SK-N-SH (cell line): ENCODE measurements at regions not wholly inside any gene's neighbourhood (a gene's known extent, or its start where the extent isn't known, plus 50 kb on each side); places are given as distances from the start of the nearest gene placed in this dataset.

Experiments
- CTCF ChIA-PET: fragments of 300-600, 350-600 bp; formaldehyde crosslinking; extraction: SDS; loops from one replicate; lab custom pipeline; 2021; lab: Yijun Ruan, JAX
- POLR2A ChIA-PET: fragments of 350-600 bp; sonication (Branson Sonifier 250); formaldehyde crosslinking; extraction: SDS; loops from one replicate; lab custom pipeline; 2020; ENCODE audit warnings: antibody characterized with exemption, inconsistent platforms; lab: Yijun Ruan, JAX
- DNase-seq: peaks from one replicate; pipeline ENCODE4 v3.0.0; 2012
- H2AFZ ChIP-seq: fragments of 200-600 bp; sonication (generic); 2 replicates; pipeline ENCODE4 v1.8.1; 2016; ENCODE audit warnings: antibody characterized with exemption, mild to moderate bottlenecking, low read depth
- H3F3A ChIP-seq: fragments of 200-600 bp; sonication (generic); replicated peaks from 2 replicates; pipeline ENCODE3; 2016; ENCODE audit warnings: antibody characterized with exemption, mild to moderate bottlenecking; ENCODE audit not compliant: insufficient read depth
- H3K27ac ChIP-seq, 2 experiments: fragments of 200-500 bp in 1 of 2; fragments of 200-600 bp in 1 of 2; sonication (Bioruptor generic) in 1 of 2; sonication (generic), shearing (Covaris generic) in 1 of 2; 2 replicates each; pipeline versions ENCODE4 v1.5.1 to v1.6.1; 2014 to 2016; ENCODE audit warnings: low read depth in 2 of 2, inconsistent platforms in 1 of 2, low read length in 1 of 2, mild to moderate bottlenecking in 1 of 2, mixed read lengths in 1 of 2
- H3K27me3 ChIP-seq: fragments of 200-600 bp; sonication (generic), shearing (Covaris generic); 2 replicates; pipeline ENCODE4 v1.6.1; 2016; ENCODE audit warnings: mixed run types; ENCODE audit not compliant: insufficient read depth
- H3K36me3 ChIP-seq, 2 experiments: fragments of 200-500 bp in 1 of 2; fragments of 200-600 bp in 1 of 2; sonication (Bioruptor generic) in 1 of 2; sonication (generic) in 1 of 2; replicated peaks in 1 of 2; 2 replicates each; pipeline versions ENCODE3 to v1.5.1; 2014 to 2016; ENCODE audit warnings: low read length in 1 of 2, mild to moderate bottlenecking in 1 of 2; ENCODE audit not compliant: insufficient read depth in 2 of 2, control insufficient read depth in 1 of 2
- H3K4me1 ChIP-seq, 2 experiments: fragments of 200-500 bp in 1 of 2; fragments of 200-600 bp in 1 of 2; sonication (Bioruptor generic) in 1 of 2; sonication (generic), shearing (Covaris generic) in 1 of 2; 2 replicates each; pipeline versions ENCODE4 v1.5.1 to v1.6.1; 2014 to 2016; ENCODE audit warnings: low read depth in 1 of 2, low read length in 1 of 2, mixed run types in 1 of 2; ENCODE audit not compliant: insufficient read depth in 2 of 2, control insufficient read depth in 1 of 2
- H3K4me2 ChIP-seq: fragments of 200-600 bp; sonication (generic), shearing (Covaris generic); 2 replicates; pipeline ENCODE4 v1.6.1; 2017; ENCODE audit warnings: mixed run types
- H3K4me3 ChIP-seq, 2 experiments: fragments of 200-500 bp in 1 of 2; fragments of 200-600 bp in 1 of 2; sonication (Bioruptor generic) in 1 of 2; sonication (generic), shearing (Covaris generic) in 1 of 2; 2 replicates each; pipeline versions ENCODE4 v1.5.1 to v1.8.1; 2014 to 2016; ENCODE audit warnings: low read depth in 2 of 2, inconsistent platforms in 1 of 2, low read length in 1 of 2, mild to moderate bottlenecking in 1 of 2, mixed read lengths in 1 of 2, moderate library complexity in 1 of 2
- H3K79me2 ChIP-seq: fragments of 200-600 bp; sonication (generic); 2 replicates; pipeline ENCODE4 v1.8.1; 2017; ENCODE audit warnings: mild to moderate bottlenecking; ENCODE audit not compliant: insufficient read depth
- H3K9ac ChIP-seq: fragments of 200-600 bp; sonication (generic); 2 replicates; pipeline ENCODE4 v1.6.1; 2017; ENCODE audit warnings: mixed run types
- H3K9me2 ChIP-seq: fragments of 200-600 bp; sonication (generic); 2 replicates; pipeline ENCODE4 v1.6.1; 2017; ENCODE audit warnings: mixed run types
- H3K9me3 ChIP-seq: fragments of 200-600 bp; sonication (generic); 2 replicates; pipeline ENCODE4 v1.6.1; 2017; ENCODE audit warnings: mixed run types, mild to moderate bottlenecking, moderate library complexity
- H4K20me1 ChIP-seq: fragments of 200-600 bp; sonication (generic); 2 replicates; pipeline ENCODE4 v1.6.1; 2017; ENCODE audit warnings: mild to moderate bottlenecking, mixed run types; ENCODE audit not compliant: insufficient read depth
- ELF1 ChIP-seq: IDR thresholded peaks from 2 replicates; pipeline ENCODE4 v1.4.0; 2012
- EP300 ChIP-seq, 2 experiments: IDR thresholded peaks; 2 replicates each; pipeline versions ENCODE4 v1.4.0 to v1.6.1; 2012; ENCODE audit warnings: borderline replicate concordance in 1 of 2, low read depth in 1 of 2, low read length in 1 of 2
- FOSL2 ChIP-seq: IDR thresholded peaks from 2 replicates; pipeline ENCODE4 v1.4.0; 2012; ENCODE audit warnings: low read depth, mild to moderate bottlenecking, moderate library complexity, borderline replicate concordance
- FOXJ3 ChIP-seq: sonication (generic); formaldehyde crosslinking; IDR thresholded peaks from 2 replicates; pipeline ENCODE4 v1.5.1; 2020; ENCODE audit warnings: mild to moderate bottlenecking, missing genetic modification reagents
- GABPA ChIP-seq: IDR thresholded peaks from 2 replicates; pipeline ENCODE4 v1.4.0; 2012; ENCODE audit warnings: low read depth, mild to moderate bottlenecking
- GATA2 ChIP-seq: sonication (generic); formaldehyde crosslinking; IDR thresholded peaks from 2 replicates; pipeline ENCODE4 v1.5.0; 2020; ENCODE audit warnings: mild to moderate bottlenecking, missing genetic modification reagents
- IRF3 ChIP-seq: fragments of 150-350 bp; IDR thresholded peaks from 2 replicates; pipeline ENCODE4 v1.6.1; 2016; ENCODE audit warnings: mild to moderate bottlenecking, low read depth, low read length
- JUND ChIP-seq: IDR thresholded peaks from 2 replicates; pipeline ENCODE4 v1.4.0; 2012
- MAX ChIP-seq: IDR thresholded peaks from 2 replicates; pipeline ENCODE4 v1.4.0; 2012; ENCODE audit warnings: low read depth
- MEF2A ChIP-seq: IDR thresholded peaks from 2 replicates; pipeline ENCODE4 v1.4.0; 2012; ENCODE audit warnings: low read depth, borderline replicate concordance
- MXI1 ChIP-seq: IDR thresholded peaks from 2 replicates; pipeline ENCODE4 v1.6.1; 2012; ENCODE audit warnings: mild to moderate bottlenecking, low read depth, low read length, improper control_type of control experiment
- NRF1 ChIP-seq: IDR thresholded peaks from 2 replicates; pipeline ENCODE4 v1.6.1; 2012; ENCODE audit warnings: low read depth, mild to moderate bottlenecking, low read length
- POLR2AphosphoS5 ChIP-seq: IDR thresholded peaks from 2 replicates; pipeline ENCODE4 v1.6.1; 2012; ENCODE audit warnings: low read depth, low read length
- RAD21 ChIP-seq: IDR thresholded peaks from 2 replicates; pipeline ENCODE4 v1.6.1; 2012; ENCODE audit warnings: mild to moderate bottlenecking, low read length
- RFX5 ChIP-seq: IDR thresholded peaks from 2 replicates; pipeline ENCODE4 v1.6.1; 2012; ENCODE audit warnings: mild to moderate bottlenecking, improper control_type of control experiment, low read length
- RXRA ChIP-seq: IDR thresholded peaks from 2 replicates; pipeline ENCODE4 v1.4.0; 2012; ENCODE audit warnings: low read depth, mild to moderate bottlenecking, borderline replicate concordance
- SIN3A ChIP-seq: IDR thresholded peaks from 2 replicates; pipeline ENCODE4 v1.6.1; 2012; ENCODE audit warnings: low read depth, mild to moderate bottlenecking, low read length, moderate library complexity, borderline replicate concordance
- TCF12 ChIP-seq: IDR thresholded peaks from 2 replicates; pipeline ENCODE4 v1.4.0; 2012
- TEAD4 ChIP-seq: IDR thresholded peaks from 2 replicates; pipeline ENCODE4 v1.4.0; 2012; ENCODE audit warnings: mild to moderate bottlenecking, borderline replicate concordance; ENCODE audit not compliant: insufficient read depth
- USF2 ChIP-seq: fragments of 150-350 bp; IDR thresholded peaks from 2 replicates; pipeline ENCODE4 v1.6.1; 2017; ENCODE audit warnings: antibody characterized with exemption, low read length, low read depth, borderline replicate concordance
- YY1 ChIP-seq: IDR thresholded peaks from 2 replicates; pipeline ENCODE4 v1.4.0; 2012; ENCODE audit warnings: low read depth, mild to moderate bottlenecking
- ZBTB33 ChIP-seq: IDR thresholded peaks from 2 replicates; pipeline ENCODE4 v1.4.0; 2012; ENCODE audit warnings: low read depth, borderline replicate concordance
- WGBS: methylation state at CpG from one replicate; pipeline ENCODE4 v1.1.6; 2017; ENCODE audit warnings: low lambda C conversion rate; 5-methylcytosine and 5-hydroxymethylcytosine counted together
- TF ChIP-seq, protein P1 (sequence below): IDR thresholded peaks from 2 replicates; pipeline ENCODE4 v1.4.0; 2012; ENCODE audit warnings: low read depth, borderline replicate concordance

- 3% methylated on average over 2 of the region's 2 CpGs for WGBS
- ChIA-PET CTCF (no interaction called here), POLR2A (no interaction called here)
Measured at GRCh38 chr3:5635746-5636145, 448.2 kb downstream of the EDEM1 start.

GRCh38 chr3:5638550-5638949 is 451.0 kb downstream of the EDEM1 start:
- ChIA-PET CTCF (interaction anchor here (0.9 kb wide), 1 partner anchor 18 kb away, joined by 3 read pairs; no protein-coding TSS in a partner anchor), POLR2A (no interaction called here)
- 21% methylated on average over 2 of the region's 2 CpGs for WGBS
- Histone ChIP-seq H4K20me1 (no peaks in the 10 kb centered on the region), H3K4me1 (no peaks in the 10 kb centered on the region), H3K27me3 (no peaks in the 10 kb centered on the region), H3K27ac (no peak overlapping the region), H3K4me2 (no peak overlapping the region), H3K9me3 (no peaks in the 10 kb centered on the region), H3F3A (no peaks in the 10 kb centered on the region), H3K4me3 (no peak overlapping the region), H2AFZ (no peak overlapping the region), H3K36me3 (no peaks in the 10 kb centered on the region), H3K79me2 (no peaks in the 10 kb centered on the region), H3K9me2 (no peaks in the 10 kb centered on the region), H3K9ac (no peak overlapping the region)
- DNase-seq = no peak
- no peak for TF ChIP-seq SIN3A
- no peak for TF ChIP-seq MXI1
- no peak for TF ChIP-seq GATA2 (CRISPR knock-in tag)
- TF ChIP-seq JUND = no peak
- no peak for TF ChIP-seq NRF1
- no peak for TF ChIP-seq TEAD4
- TF ChIP-seq YY1 = no peak
- TF ChIP-seq MAX = no peak
- no peak for TF ChIP-seq FOXJ3 (CRISPR knock-in tag)
- no peak for TF ChIP-seq ZBTB33

More at GRCh38 chr3:5635746-5636145, 448.2 kb downstream of the EDEM1 start:
- DNase-seq = no peak
- H3K36me3 ChIP-seq = no peaks in the 10 kb centered on the region
- no peaks in the 10 kb centered on the region for H3K79me2 ChIP-seq
- no peak overlapping the region for H3K4me2 ChIP-seq
- H3K27me3 ChIP-seq = no peaks in the 10 kb centered on the region
- H3K9ac ChIP-seq = no peak overlapping the region
- no peak overlapping the region for H3K27ac ChIP-seq
- no peaks in the 10 kb centered on the region for H3K9me2 ChIP-seq
- no peak overlapping the region for H3K4me3 ChIP-seq
- H2AFZ ChIP-seq = no peak overlapping the region
- no peaks in the 10 kb centered on the region for H3K4me1 ChIP-seq
- TF ChIP-seq FOXJ3 (CRISPR knock-in tag) = no peak
- no peak for TF ChIP-seq MAX
- TF ChIP-seq POLR2AphosphoS5 = no peak
- TF ChIP-seq FOSL2 = no peak
- no peak for TF ChIP-seq RAD21
- no peak for TF ChIP-seq RFX5
- no peak for TF ChIP-seq MXI1
- TF ChIP-seq, protein P1, sequence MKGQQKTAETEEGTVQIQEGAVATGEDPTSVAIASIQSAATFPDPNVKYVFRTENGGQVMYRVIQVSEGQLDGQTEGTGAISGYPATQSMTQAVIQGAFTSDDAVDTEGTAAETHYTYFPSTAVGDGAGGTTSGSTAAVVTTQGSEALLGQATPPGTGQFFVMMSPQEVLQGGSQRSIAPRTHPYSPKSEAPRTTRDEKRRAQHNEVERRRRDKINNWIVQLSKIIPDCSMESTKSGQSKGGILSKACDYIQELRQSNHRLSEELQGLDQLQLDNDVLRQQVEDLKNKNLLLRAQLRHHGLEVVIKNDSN = no peak
- TF ChIP-seq EP300 (IDR thresholded peaks at IDR 0.05; ENCODE audit: borderline replicate concordance in 1 of 2, low read depth in 1 of 2, low read length in 1 of 2) = no peak
- TF ChIP-seq MEF2A = no peak
- no peak for TF ChIP-seq ELF1
- TF ChIP-seq IRF3 = no peak
- no peak for TF ChIP-seq JUND
- no peak for TF ChIP-seq NRF1
- TF ChIP-seq GABPA = no peak
- TF ChIP-seq TCF12 = no peak
- no peak for TF ChIP-seq RXRA
- no peak for TF ChIP-seq USF2
- no peaks in the 10 kb centered on the region for H3F3A ChIP-seq
- H3K9me3 ChIP-seq = no peaks in the 10 kb centered on the region
- no peaks in the 10 kb centered on the region for H4K20me1 ChIP-seq
